Right ventricle myocardium superior (tissue), 1 donor: ENCODE measurements at regions not wholly inside any gene's neighbourhood (a gene's known extent, or its start where the extent isn't known, plus 50 kb on each side); places are given as distances from the start of the nearest gene placed in this dataset.

ENCODE experiments used
- ATAC-seq: fragments of 200-7000 bp; cut with Tn5 transposase; one replicate; pipeline ENCODE4 v1.9.1; 2020; ENCODE audit warnings: mild to moderate bottlenecking; ENCODE audit not compliant: poor library complexity
- DNase-seq: peaks from one replicate; pipeline ENCODE4 v3.0.0-alpha.2; 2020
- intact Hi-C: fragments of 100-400 bp; cut with DNase I; formaldehyde crosslinking; loops from one replicate; pipeline ENCODE4 v1.11.2; 2022
- donor health status: DM: no; HTN: yes; CAD: no; lungs with severe emphysema.

- intact Hi-C loops = no loop called here
- ATAC-seq (no peak), DNase-seq (no peak)
Observed at GRCh38 chr1:30256911-30257310, 466.5 kb downstream of the MATN1 start.

GRCh38 chr1:30255111-30255724 lies 468.2 kb downstream of the MATN1 start:
- DNase-seq (no peak), ATAC-seq (no peak)
- intact Hi-C loops = no loop called here

- ATAC-seq (no peak), DNase-seq (no peak)
- intact Hi-C loops = no loop called here
Observed at GRCh38 chr1:30253807-30254440, 469.5 kb downstream of the MATN1 start.

- intact Hi-C loops = no loop called here
- ATAC-seq (no peak), DNase-seq (no peak)
Observed at GRCh38 chr1:30253361-30253760, 470.0 kb downstream of the MATN1 start.

- DNase-seq = no peak
- intact Hi-C loops = no loop called here
- ATAC-seq = no peak
Observed at GRCh38 chr1:30250984-30251850, 472.2 kb downstream of the MATN1 start.

GRCh38 chr1:30250338-30250983 lies 472.9 kb downstream of the MATN1 start:
- no peak for ATAC-seq
- intact Hi-C loops = no loop called here
- DNase-seq = no peak

- DNase-seq (no peak), ATAC-seq (no peak)
- intact Hi-C loops = no loop called here
Observed at GRCh38 chr1:30249446-30250337, 473.7 kb downstream of the MATN1 start.

- ATAC-seq = no peak
- intact Hi-C loops = no loop called here
- DNase-seq = no peak
Observed at GRCh38 chr1:30248774-30249173, 474.6 kb downstream of the MATN1 start.

GRCh38 chr1:30248373-30248772 lies 475.0 kb downstream of the MATN1 start:
- intact Hi-C loops = no loop called here
- ATAC-seq (no peak), DNase-seq (no peak)

GRCh38 chr1:30244801-30245200 lies 478.6 kb downstream of the MATN1 start:
- intact Hi-C loops = no loop called here
- ATAC-seq (no peak), DNase-seq (no peak)

GRCh38 chr1:30242722-30243457 lies 480.5 kb downstream of the MATN1 start:
- intact Hi-C loops = no loop called here
- ATAC-seq (no peak), DNase-seq (no peak)

- intact Hi-C loops = no loop called here
- DNase-seq = no peak
Observed at GRCh38 chr1:30242168-30242567, 481.2 kb downstream of the MATN1 start.

GRCh38 chr1:30241681-30242080 lies 481.7 kb downstream of the MATN1 start:
- DNase-seq (no peak), ATAC-seq (no peak)
- intact Hi-C loops = no loop called here

More at GRCh38 chr1:30242168-30242567, 481.2 kb downstream of the MATN1 start:
- ATAC-seq = no peak

GRCh38 chr1:30234091-30234490 lies 489.3 kb downstream of the MATN1 start:
- ATAC-seq (no peak), DNase-seq (no peak)
- intact Hi-C loops = no loop called here

GRCh38 chr1:30232288-30232899 lies 491.0 kb downstream of the MATN1 start:
- no peak for DNase-seq
- ATAC-seq = no peak
- intact Hi-C loops = no loop called here

GRCh38 chr1:30229960-30230359 lies 493.4 kb downstream of the MATN1 start:
- ATAC-seq = no peak
- DNase-seq = no peak
- intact Hi-C loops = no loop called here

GRCh38 chr1:30229557-30229956 lies 493.8 kb downstream of the MATN1 start:
- no peak for DNase-seq
- intact Hi-C loops = no loop called here
- ATAC-seq = no peak
